HG02885 (cell line): ENCODE measurements at regions not wholly inside any gene's neighbourhood (a gene's known extent, or its start where the extent isn't known, plus 50 kb on each side); places are given as distances from the start of the nearest gene placed in this dataset.
"Not testable (repeated sequence)": the region's sequence is repeated elsewhere in the genome, so short reads cannot be mapped to it uniquely, and the experiment has no call there.

ENCODE experiments used
- ATAC-seq: cut with Tn5 transposase; IDR thresholded peaks from one replicate; pipeline ENCODE4 v1.9.1; 2021; ENCODE audit warnings: mild to moderate bottlenecking; ENCODE audit not compliant: unreplicated experiment, poor library complexity

DNA sequence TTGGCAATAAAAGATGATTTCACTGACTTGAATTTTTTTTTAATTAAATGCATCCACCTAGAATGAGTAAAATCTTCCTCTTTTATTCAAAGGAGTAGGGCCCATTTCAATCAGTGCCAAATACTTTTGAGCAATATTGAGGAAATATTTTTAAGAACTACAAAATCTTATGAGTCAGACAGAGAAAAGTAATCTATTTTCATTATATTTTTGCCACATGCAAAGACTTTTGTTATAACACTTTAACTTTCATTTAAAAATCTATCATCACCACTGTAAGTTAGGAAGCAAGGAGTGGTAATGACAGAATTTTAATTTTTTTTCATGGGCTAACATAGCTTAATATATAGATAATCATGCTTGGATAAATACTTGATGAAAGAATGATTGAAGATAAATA, 345.2 kb upstream of the KITLG start:
- ATAC-seq, result no peak

DNA sequence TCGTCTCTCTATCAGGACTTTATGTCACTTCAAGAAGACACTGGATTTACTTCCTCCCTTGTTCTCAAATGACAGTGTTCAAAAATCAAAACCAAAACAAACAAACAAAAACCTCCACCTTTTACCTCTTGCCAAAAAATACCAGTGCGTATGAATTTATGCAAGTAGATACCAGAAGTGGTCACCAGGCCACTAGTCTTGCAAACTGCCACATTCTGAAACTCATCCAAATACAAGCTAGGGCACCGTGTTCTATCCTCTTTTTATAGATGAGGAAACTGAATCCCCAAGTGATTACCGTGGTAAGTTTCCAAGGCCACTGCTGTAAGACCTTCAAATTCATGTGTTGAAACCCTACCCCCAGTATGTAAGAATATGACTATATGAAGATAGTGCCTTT, 343.9 kb upstream of the KITLG start:
- no peak for ATAC-seq

DNA sequence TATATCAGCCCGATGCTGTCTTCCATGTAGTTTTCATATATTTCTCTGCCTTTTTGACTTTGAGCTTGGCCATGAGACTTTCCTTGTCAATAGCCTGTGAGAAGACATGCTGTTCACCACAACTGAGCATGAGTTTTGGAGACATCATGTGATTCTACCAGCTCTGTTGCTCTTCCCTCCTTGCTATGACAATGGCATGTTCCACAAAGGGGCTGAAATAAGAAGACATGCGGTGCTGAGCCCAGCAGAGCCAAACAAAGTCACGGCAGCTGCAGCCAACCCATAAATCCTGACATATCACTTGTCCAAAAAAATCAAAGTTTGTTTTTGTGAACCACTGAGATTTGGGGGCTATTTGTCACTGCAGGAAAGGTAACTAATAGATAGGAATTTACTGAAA, 343.4 kb upstream of the KITLG start:
- no peak for ATAC-seq

DNA sequence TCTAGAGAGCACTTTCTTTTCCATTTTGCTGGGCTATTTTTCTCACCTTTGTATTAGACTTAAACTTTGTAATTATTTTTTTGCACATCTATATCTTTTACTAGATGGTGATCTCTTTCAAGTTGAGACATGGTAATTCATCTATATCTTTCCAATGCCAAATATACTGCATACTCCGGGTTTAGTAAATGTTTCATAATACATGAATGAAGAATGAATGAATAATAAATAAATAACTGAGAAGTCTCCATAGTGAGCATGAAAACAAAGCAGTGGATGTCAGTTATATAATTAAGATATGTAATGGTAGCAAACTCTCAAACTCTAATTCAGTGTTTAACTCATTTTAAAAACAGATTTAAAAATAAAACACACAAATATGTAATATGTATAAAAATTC, 342.5 kb upstream of the KITLG start:
- no peak for ATAC-seq

DNA sequence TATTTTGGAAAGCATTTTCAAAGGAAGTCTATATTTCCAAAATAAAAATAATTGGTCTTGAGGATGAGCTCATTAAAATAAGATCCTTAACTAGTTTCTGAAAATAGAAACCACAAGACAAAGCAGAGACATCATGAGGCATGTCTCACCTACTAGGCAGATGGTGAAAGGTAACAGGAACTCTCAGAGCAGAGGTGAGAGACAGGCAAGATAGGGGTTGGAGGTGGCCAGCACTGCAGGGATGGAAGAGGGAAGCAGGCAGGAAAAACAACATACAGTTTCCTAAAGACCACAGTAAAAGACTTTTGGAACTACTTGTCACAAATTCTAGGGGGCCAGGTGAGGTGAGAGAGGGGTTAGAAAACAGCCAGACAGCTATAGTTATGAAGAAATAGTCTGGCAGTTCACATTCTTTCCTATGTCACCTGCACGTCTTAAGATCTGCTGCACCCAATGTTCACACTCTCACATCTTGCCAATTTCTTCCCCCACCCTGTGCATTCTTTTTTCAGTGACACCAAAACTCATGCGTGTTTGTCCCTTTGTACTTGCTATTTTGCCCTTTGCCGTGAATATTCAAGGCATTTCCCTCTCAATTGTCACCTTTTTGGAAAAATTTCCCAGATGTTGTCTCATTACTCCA, 341.7 kb upstream of the KITLG start:
- no peak for ATAC-seq

DNA sequence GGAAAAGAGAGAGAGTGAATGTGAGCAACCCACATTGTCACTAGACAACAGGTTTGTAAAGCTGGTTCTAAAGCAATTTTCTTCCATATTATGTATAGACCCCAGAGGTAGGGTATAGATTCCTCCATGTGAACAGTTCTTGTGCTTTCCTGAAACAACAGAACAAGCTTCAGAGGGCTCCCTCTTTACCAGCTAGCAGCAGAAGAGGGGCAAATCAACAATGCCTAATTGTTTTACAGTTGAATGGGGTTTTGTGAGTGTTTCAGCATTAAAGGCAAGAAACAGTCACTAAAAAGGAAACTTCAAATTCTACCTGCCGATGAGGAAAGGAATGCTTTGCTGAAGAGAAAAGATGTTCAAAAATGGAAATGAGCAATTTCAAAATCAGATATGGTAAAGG, 341.2 kb upstream of the KITLG start:
- ATAC-seq, result no peak

DNA sequence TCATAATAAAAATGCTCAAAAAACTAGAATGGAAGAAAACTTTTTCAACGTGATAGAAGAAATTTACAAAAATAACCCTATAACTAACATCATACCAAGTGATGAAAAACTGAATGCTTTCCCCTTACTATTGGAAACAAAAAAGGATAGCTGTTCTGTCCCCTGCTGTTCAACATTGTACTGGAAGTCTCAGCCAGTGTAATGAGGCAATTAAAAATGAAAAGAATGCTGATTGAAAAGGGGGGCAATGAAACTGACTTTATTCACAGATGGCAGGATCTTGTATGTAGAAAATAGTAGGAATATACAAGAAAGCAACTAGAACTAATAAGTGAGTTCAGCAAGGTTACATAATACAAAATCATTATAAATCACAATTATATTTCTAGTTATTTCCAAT, 337.9 kb upstream of the KITLG start:
- ATAC-seq, result no peak

DNA sequence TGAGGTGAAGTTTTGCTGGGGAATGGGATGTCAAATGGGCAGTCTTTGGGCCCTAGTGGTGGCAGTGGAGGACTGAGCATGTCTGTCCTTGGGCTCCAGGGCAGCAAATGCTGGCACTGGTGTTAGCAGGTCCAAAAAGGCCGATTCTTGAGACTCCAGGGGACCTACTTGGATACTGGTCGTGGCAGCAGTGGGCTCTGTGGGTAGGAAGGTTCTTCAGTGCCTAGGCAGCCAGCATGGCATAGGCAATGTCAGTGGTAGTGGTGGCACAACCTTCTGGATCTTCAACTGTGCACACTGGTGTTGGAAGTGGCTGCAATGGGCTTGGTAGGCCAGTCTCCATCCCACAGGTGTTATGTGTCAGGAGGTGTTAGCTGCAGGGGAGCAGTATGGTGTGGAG, 334.7 kb upstream of the KITLG start:
- no peak for ATAC-seq

DNA sequence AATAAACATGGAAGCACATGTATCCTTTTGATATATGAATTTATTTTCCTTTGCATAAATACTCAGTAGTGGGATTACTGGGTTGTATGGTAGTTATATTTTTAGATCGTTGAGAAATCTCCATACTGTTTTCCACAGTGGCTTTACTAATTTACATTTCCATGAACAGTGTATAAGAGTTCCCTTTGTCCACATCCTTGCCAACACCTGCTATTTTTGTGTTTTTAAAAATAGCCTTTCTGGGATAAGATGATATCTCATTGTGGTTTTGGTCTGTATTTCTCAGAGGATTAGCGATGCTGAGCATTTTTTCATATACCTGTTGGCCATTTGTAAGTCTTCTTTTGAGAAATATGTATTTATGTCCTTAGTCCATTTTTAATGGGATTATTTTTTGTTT, 329.2 kb upstream of the KITLG start:
- ATAC-seq, result no peak

DNA sequence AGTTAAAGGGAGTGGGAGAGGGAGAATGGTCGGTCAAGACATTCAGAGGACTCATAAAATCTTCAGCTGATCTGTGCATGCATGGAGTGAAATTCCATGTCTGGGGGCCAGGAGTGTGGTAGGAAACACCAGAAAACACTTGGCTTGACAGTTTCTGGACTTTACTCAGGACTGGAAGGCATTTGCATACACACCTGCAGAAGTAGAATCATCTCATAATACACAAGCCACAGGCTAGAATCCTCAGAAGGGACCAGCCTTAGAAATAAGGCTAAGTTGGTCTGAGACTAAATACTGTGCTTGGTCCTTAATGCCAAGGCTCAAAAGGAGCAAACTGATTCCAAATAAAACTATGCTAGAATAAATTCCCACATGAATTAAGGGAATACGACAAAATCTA, 328.1 kb upstream of the KITLG start:
- no peak for ATAC-seq

DNA sequence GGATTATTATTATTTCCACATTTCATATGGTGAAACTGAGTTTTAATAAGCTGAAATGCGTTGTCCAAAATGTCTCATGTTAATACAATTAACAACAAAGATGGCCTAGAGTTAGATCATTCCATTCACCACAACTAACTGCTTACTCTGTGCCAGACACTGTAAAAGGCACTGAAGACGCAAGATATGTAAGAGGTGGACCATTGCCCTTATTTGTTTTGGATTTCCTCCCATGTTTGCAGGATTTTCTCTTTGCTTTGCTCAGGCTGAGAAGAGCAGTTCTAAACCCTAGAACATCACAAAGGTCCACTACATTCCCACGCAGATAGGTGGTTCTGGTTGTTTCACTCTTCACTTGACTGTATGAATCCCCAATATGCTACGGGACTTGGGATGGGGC, 324.4 kb upstream of the KITLG start:
- ATAC-seq, result no peak

DNA sequence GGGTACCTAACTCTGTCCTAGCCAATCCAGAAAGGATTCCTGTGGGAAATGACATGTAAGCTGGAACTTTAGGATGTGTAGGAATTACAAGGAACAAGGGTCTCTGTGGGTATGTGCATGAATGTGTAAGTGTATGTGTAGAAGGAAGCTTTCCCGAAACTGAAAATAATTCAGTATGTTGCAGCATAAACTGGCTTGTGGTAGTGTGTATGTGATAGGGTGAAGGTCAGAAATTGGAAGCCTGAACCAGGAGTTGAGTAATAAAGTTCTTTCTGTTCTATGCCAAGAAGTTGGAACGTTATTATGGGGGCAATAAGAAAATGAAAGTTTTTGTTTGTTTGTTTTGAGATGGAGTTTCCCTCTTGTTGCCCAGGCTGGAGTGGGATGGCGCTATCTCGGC, 323.1 kb upstream of the KITLG start:
- ATAC-seq, result no peak

DNA sequence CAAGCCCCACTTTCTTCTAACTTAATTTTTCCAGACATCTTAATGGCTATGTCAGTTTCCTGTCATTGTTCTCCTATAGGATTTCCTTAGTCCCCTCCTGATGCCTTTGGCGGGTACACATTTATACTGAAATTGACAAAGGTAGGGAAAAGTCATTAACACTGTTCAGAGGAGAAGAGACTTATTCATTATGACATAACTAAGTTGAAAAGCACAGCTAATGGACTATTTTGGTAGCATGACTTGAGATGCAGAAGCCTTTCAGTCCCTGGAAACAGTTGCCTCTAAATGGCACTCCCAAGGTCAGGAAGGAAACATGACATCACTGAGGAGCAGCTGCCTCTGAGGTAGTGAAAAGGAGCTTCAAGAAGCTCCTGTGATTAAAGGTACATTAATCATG, 317.5 kb upstream of the KITLG start:
- no peak for ATAC-seq

DNA sequence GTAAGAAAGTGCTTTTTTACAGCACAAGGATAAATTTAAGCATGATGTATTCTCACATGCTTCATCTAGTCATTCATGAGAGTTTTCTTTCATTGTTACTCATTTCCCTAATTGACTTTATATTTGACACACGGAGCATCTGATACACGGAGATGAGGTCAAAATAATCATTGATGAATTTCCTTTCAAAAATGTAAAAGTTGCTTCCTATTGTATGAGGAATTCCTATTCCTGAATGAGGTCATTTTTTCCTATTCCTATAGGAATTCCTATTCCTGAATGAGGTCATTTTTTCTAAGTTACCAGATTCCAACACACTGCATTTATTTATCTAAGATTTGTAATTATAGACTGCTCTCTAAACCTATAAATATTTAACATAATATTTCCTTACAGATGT, 316.7 kb upstream of the KITLG start:
- no peak for ATAC-seq

DNA sequence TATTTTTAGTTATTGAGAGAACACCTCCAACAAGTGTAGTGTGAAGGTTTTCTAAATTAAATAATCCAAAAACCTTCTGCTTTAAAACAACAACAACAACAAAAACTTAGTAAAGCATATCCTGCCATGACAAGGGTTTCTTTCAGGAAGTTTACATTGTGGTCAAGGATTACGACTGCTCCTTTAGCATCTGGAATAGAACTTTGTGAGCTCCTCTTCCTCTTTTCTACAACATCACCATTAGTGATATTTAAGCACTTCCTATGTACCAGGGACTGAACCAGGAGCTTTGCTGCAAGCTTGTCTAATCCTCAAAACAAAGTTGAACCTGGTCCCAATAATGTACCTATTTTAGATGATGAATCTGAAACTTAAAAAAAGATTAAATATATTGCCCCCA, 315.4 kb upstream of the KITLG start:
- ATAC-seq, result no peak

DNA sequence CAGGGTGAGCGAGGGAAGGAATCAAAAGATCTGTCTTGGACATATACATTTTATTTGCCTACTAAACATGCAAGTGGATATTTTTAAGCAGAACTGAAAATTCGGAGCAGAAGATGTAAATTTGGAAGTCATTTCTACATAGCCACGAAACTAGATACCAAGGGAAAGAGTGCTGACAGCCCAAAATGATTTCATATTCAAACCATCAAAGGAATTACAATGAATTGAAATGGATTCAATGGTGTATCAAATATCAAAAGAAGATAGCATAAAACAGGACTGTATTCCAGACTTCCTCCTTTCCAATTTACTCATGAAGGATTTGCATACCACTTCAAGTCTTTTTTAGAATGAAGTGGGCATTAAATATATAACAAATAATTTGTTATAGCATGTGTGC, 313.5 kb upstream of the KITLG start:
- ATAC-seq, result no peak

DNA sequence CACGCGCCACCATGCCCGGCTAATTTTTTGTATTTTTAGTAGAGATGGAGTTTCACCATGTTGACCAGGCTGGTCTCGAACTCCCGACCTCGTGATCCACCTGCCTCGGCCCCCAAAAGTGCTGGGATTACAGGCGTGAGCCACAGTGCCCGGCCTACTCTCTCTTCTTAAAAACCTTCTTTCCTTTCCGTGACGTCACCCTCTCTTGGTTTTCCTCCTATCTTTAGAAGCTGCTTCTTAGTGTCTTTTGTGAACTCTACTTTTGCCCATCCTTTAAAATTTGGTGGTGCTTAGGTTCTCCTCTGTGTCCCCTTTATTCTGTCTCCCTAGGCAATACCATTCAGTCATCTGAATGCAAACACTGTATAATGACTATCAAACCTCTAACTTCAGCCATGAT, 311.2 kb upstream of the KITLG start:
- not testable (repeated sequence) for ATAC-seq

DNA sequence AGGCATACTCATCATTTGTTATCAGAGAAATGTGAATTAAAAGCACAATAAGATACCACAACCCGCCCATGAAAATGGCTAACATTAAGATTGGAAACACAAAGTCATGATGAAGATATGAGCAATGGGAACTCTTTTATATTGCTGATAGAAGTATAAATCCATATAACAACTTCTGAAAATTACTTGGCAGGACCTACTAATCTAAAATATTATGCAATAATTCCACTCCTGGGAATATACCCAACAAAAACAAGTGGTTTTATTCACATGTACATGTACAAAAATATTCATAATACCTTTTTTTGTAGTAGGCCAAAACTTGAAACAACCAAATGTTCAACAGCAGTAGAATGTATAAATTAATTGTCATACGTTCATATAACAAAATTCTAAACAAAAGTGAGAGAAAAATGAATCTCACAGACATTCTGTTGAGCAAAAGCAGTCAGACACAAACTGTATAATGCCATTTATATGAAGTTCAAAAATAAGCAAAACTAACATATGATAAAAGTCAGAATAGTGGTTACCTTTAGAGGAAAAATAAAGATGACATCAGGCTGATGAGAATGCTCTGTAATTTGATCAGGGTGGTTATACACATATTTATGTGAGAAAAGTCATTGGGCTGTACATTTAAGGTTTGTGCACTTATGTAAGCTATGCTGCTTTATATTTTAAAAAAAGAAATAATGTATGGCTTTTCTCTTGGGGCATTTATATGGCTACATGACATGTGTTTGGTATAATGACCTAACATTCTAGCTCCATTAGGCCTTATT, 309.2 kb upstream of the KITLG start:
- no peak for ATAC-seq

DNA sequence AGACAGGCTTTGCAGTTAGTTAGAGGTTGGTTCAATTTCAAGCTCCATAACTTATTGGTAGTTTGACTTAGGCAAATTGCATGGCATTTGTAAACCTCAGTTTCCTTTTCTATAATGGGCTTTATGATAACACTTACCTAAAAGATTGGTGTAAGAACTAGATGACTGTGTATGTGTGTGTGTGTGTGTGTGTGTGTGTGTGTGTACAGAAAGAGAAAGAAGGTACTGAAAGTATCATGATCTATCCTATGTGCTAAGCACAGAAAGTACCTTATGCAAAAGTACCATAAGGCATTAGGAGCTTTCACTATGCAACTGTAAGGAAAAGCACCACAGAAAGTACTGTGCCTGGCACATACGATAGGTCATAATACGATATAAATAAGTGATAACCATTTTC, 304.3 kb upstream of the KITLG start:
- ATAC-seq, result no peak

DNA sequence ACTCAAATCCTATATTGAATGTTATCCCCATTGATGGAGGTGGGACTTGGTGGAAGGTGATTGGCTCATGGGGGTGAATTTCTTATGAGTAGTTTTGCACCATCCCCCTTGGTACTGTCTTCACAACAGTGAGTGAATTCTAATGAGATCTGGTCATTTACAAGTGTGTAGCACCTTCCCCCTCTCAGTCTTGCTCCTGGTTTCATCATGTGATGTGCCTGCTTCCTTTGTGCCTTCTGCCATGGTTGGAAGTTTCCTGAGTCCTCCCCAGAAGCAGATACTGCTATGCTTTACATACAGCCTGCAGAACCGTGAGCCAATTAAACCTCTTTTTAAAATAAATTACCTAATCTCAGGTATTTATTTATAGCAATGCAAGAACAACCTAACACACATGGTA, 302.4 kb upstream of the KITLG start:
- ATAC-seq, result no peak

DNA sequence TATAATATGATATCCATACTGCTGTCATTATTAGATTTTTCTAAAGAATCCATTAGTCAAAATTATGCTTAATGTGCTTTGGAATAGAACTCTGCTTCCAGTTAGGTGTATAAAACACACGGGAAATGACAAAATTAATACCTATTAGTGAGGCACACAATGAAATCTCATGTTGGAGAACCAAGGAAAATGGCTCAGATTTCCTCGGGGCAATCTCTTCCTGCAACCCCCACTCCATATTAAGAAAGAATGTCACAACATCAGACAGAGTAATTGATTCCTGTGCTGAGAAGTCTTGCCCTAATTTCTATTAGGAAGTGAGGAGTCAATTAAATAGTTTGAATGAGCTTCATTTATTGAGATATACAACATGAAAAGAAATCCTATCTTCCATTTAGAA, 299.8 kb upstream of the KITLG start:
- ATAC-seq, result no peak

DNA sequence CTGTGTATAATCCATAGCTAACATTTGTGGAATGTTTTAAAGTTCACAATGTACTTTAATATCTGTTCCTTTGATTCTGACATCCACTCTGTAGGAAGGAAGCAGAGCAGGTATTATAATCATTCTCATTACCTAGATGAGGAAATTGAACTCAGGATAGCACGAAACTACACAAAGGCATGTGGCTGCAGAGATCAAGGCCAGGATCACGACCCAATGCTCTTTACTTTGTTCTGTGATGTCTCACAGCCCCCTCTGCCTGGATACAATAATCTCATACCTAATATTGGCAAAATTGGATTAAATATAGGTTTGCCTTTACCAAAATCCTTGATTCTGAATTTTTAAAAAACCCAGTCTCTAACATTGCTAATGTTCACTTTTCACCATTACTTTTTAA, 298.0 kb upstream of the KITLG start:
- ATAC-seq, result no peak
